IPS-18a (cell line): ENCODE measurements at regions not wholly inside any gene's neighbourhood (a gene's known extent, or its start where the extent isn't known, plus 50 kb on each side); places are given as distances from the start of the nearest gene placed in this dataset.

Source experiments
- H3K27ac ChIP-seq: one replicate; pipeline ENCODE4 v1.5.1; 2013; ENCODE audit warnings: low read length
- H3K27me3 ChIP-seq: one replicate; pipeline ENCODE4 v1.6.1; 2013; ENCODE audit warnings: mild to moderate bottlenecking, low read length; ENCODE audit not compliant: control insufficient read depth, insufficient read depth
- H3K36me3 ChIP-seq: one replicate; pipeline ENCODE4 v1.6.1; 2013; ENCODE audit warnings: low read depth, low read length; ENCODE audit not compliant: control insufficient read depth
- H3K4me1 ChIP-seq: one replicate; pipeline ENCODE4 v1.6.1; 2013; ENCODE audit warnings: low read depth, low read length; ENCODE audit not compliant: control insufficient read depth
- H3K4me3 ChIP-seq: one replicate; pipeline ENCODE4 v1.5.1; 2013; ENCODE audit warnings: low read length
- H3K9ac ChIP-seq: one replicate; pipeline ENCODE4 v1.6.1; 2013; ENCODE audit warnings: mild to moderate bottlenecking, low read length, moderate library complexity
- H3K9me3 ChIP-seq: one replicate; pipeline ENCODE4 v1.6.1; 2013; ENCODE audit warnings: low read depth, low read length; ENCODE audit not compliant: control insufficient read depth

DNA sequence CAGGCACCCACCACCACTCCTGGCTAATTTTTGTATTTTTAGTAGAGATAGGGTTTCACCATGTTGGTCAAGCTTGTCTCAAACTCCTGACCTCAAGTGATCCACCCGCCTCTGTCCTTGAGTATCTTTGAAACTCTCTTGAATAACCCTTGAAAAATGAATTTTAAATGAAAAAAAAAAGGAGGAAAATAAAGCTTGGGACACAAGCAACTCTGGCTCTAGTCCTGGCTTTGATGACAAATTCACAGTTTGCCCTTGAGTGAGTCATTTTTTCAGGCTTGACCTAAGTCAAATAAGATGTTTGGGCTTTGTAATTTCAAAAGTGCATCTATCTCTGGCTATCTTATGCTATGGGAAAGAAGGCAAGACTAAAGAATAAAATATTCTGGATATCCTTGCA, 79.0 kb upstream of the TRIB2 start:
- no peaks in the 10 kb centered on the region for H3K4me1 ChIP-seq
- H3K9me3 ChIP-seq: no peaks in the 10 kb centered on the region
- H3K27ac ChIP-seq: no peak overlapping the region
- H3K27me3 ChIP-seq: no peaks in the 10 kb centered on the region
- no peak overlapping the region for H3K4me3 ChIP-seq
- H3K36me3 ChIP-seq: no peaks in the 10 kb centered on the region
- no peak overlapping the region for H3K9ac ChIP-seq

DNA sequence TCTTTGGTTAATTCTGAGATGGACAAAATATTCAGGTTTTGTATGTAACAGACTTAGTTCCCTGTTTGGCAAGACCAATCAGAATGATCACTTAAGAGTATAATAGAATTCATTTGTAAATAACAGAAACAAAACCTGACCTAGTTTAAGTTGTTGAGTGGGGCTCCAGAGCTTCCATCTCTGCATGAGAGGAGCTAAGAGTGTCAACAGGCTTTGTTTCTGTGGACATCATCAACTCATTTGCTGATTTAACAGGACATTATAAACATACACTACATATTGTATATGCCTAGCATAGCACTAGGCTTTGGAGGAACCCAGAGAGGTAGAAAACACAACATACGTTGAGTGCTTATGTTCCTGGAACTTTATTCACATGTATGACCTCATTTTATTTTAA, 75.3 kb upstream of the TRIB2 start:
- Histone ChIP-seq H3K27ac (no peak overlapping the region), H3K4me1 (no peaks in the 10 kb centered on the region), H3K9ac (no peak overlapping the region), H3K4me3 (no peak overlapping the region), H3K9me3 (peaks cover 3% of the 10 kb centered on the region), H3K36me3 (no peaks in the 10 kb centered on the region), H3K27me3 (no peaks in the 10 kb centered on the region)

- H3K27ac ChIP-seq: no peak overlapping the region
- H3K36me3 ChIP-seq: no peaks in the 10 kb centered on the region
- no peaks in the 10 kb centered on the region for H3K27me3 ChIP-seq
- peaks cover 3% of the 10 kb centered on the region for H3K9me3 ChIP-seq
- no peaks in the 10 kb centered on the region for H3K4me1 ChIP-seq
- H3K4me3 ChIP-seq: no peak overlapping the region
- H3K9ac ChIP-seq: no peak overlapping the region
These were observed 74.4 kb upstream of the TRIB2 start for GRCh38 chr2:12642332-12642731.

DNA sequence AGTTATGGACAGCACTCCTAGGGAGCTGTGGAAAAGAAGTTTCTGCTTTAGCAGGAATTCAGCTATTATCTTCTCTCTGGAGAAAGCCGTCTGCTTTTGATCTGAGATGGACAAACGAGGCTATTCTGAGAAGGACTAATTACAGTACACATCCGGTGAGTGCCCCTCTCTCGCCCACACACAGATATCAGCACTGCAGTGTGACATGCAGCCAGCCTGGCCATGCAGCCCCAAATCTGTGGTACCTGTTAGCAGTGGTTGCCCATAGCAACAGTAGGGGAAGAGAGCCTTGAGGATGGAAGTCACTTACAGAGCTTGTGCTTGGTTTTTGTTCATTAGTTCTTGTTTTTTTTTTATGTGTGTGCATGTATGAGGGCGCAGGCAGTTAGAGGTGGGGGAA, 73.9 kb upstream of the TRIB2 start:
- Histone ChIP-seq H3K9me3 (peaks cover 3% of the 10 kb centered on the region), H3K4me3 (no peak overlapping the region), H3K27ac (no peak overlapping the region), H3K4me1 (no peaks in the 10 kb centered on the region), H3K9ac (no peak overlapping the region), H3K27me3 (no peaks in the 10 kb centered on the region), H3K36me3 (no peaks in the 10 kb centered on the region)

GRCh38 chr2:12649602-12650400, 66.9 kb upstream of the TRIB2 start:
- H3K9ac ChIP-seq: no peak overlapping the region
- no peaks in the 10 kb centered on the region for H3K27me3 ChIP-seq
- peaks cover 3% of the 10 kb centered on the region for H3K9me3 ChIP-seq
- H3K36me3 ChIP-seq: no peaks in the 10 kb centered on the region
- no peaks in the 10 kb centered on the region for H3K4me1 ChIP-seq
- no peak overlapping the region for H3K4me3 ChIP-seq
- H3K27ac ChIP-seq: no peak overlapping the region

DNA sequence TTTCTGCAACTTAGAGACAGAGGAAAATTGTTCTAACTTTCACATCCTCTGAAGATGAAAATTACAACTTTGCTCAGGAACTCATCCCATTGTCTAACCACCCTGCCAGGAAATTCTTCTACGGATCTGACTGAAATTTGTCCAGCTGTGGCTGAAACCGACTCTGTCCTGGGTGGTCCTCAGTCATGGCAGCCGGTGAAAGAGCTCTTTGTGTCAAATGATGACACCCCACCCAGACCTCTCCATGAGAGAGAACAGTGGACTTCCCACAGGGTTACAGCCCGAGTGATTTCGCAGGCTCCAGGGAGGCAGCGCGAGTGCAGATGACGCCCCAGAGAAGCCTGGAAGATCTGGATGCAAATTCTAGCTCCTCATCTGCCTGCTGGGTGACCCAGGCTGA, 65.1 kb upstream of the TRIB2 start:
- H3K9ac ChIP-seq: no peak overlapping the region

DNA sequence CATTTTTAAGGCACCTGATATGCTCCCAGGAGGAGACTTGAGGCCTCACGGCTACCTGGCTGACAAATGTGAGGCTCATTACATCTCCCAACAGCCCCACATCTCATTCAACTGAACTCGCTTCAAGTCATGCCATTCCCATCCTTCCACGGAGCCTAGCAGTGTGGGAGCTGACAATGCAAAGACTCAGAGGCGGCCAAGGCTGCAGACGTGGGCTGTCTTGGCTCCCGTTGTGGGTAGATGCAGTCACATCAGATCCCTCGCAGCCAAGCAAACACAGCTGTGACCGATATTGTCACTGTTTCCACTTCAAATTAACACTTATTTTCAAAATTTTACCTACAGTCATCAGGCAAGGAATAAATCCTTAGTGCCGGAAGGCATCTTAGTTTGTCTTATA, 64.0 kb upstream of the TRIB2 start:
- Histone ChIP-seq H3K36me3 (no peaks in the 10 kb centered on the region), H3K4me1 (no peaks in the 10 kb centered on the region), H3K4me3 (no peak overlapping the region), H3K27me3 (no peaks in the 10 kb centered on the region), H3K9me3 (no peaks in the 10 kb centered on the region), H3K9ac (no peak overlapping the region), H3K27ac (no peak overlapping the region)

More for the DNA sequence above, 65.1 kb upstream of the TRIB2 start:
- no peak overlapping the region for H3K4me3 ChIP-seq
- no peak overlapping the region for H3K27ac ChIP-seq
- no peaks in the 10 kb centered on the region for H3K4me1 ChIP-seq
- H3K9me3 ChIP-seq: no peaks in the 10 kb centered on the region
- H3K27me3 ChIP-seq: no peaks in the 10 kb centered on the region
- H3K36me3 ChIP-seq: no peaks in the 10 kb centered on the region

DNA sequence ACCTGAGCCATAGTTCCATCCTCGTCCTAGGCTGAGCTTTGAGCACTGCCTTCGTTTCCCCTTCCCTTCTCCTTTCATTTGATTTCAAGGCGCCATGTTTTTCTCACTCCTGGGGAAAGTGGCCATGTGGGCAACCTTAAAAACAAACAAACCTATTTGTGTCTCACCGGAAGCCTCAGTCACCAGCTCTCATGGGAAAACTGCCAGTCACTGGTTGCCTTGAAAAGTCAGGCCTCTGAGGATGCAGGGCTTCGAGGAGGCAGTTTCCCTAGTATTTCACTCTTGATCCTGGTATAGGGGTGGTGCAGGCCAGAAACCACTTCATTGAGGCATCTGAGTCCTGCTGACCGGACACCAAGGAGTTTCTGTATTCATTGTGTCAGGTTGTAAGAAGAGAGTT, 59.2 kb upstream of the TRIB2 start:
- H3K9me3 ChIP-seq: no peaks in the 10 kb centered on the region
- H3K36me3 ChIP-seq: no peaks in the 10 kb centered on the region
- no peak overlapping the region for H3K9ac ChIP-seq
- no peaks in the 10 kb centered on the region for H3K4me1 ChIP-seq
- H3K27ac ChIP-seq: no peak overlapping the region
- no peaks in the 10 kb centered on the region for H3K27me3 ChIP-seq
- no peak overlapping the region for H3K4me3 ChIP-seq

DNA sequence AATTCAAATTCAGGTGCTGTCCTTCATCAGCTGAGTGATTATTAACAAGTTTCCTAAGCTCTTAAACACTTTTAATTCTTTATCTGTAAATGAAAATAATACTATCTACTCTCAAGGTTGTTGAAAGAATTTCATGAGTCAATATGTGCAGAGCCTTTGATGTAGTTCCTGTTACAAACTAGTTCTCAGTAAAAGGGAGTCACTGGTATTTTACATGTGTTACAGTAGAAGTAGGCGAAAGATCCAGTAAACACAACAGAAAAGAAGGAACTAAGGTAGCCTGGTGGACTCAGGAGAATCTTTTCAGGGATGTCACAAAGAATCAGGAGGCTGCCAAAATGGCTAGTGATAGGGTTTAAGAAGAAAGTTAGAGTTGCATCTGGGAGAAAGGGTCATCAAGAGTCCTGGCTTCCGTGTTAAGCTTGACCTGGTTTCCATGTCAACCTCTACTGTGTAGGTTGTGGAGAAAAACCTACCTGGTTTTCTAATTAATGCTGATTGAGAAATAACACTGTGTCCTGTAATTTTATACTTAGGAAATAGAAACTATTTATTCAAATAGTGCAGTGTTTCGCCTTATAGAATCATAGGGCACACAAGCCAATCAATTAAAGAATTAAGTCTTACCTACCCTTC, 58.3 kb upstream of the TRIB2 start:
- H3K4me3 ChIP-seq: no peak overlapping the region
- no peaks in the 10 kb centered on the region for H3K9me3 ChIP-seq
- no peak overlapping the region for H3K27ac ChIP-seq
- no peaks in the 10 kb centered on the region for H3K4me1 ChIP-seq
- no peaks in the 10 kb centered on the region for H3K27me3 ChIP-seq
- H3K9ac ChIP-seq: no peak overlapping the region
- no peaks in the 10 kb centered on the region for H3K36me3 ChIP-seq

- Histone ChIP-seq H3K4me3 (no peak overlapping the region), H3K27ac (no peak overlapping the region), H3K9ac (no peak overlapping the region), H3K4me1 (no peaks in the 10 kb centered on the region), H3K9me3 (no peaks in the 10 kb centered on the region), H3K36me3 (no peaks in the 10 kb centered on the region), H3K27me3 (no peaks in the 10 kb centered on the region)
These were observed 55.2 kb upstream of the TRIB2 start for GRCh38 chr2:12661489-12661888.

DNA sequence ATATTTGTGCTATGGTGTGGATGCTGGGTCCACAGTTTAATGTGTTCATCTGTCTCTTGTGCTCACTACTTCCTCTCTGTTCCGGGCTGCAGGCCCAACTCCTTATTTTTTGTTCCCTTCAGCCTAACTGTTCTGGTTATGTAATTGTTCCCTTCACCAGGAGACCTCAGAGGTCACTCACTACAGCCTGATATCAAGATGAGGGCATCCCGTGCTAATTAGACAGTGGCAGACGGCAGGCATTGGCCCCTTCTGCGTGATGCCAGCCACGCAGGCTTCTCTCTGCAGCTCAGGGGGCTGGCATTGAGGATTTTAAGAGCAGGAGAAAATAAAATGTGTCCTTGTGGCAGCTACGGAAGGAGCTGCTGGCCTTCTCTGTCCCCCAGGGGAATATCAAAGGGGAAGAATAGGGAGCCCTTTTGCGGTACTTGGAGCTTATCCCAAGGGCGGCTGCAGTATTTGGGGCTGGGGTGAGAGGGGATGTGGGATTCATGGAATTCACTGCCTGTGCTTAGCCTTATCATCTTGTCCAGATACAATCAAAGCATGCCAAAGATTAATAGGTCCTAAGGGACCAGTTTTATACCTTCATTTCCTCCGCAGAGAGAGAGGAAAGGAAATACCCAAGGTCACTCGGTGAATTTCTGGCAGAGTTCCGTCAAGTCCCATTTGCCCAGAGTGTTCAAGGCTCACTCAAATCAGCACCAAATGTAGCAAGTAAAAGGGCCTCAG, 53.3 kb upstream of the TRIB2 start:
- Histone ChIP-seq H3K27me3 (no peaks in the 10 kb centered on the region), H3K4me3 (no peak overlapping the region), H3K9ac (no peak overlapping the region), H3K36me3 (no peaks in the 10 kb centered on the region), H3K9me3 (peaks cover 7% of the 10 kb centered on the region), H3K27ac (no peak overlapping the region), H3K4me1 (no peaks in the 10 kb centered on the region)
